D721Med (cell line): ENCODE measurements at regions not wholly inside any gene's neighbourhood (a gene's known extent, or its start where the extent isn't known, plus 50 kb on each side); places are given as distances from the start of the nearest gene placed in this dataset.

Experiments
- DNase-seq: peaks from one replicate; pipeline ENCODE4 v3.0.0; 2011; ENCODE audit warnings: low spot score; ENCODE audit not compliant: insufficient read length
- FAIRE-seq: peaks from 2 replicates; lab custom pipeline; 2011; peaks lifted over from hg19 to GRCh38; lab: Jason Lieb, UNC
- CTCF ChIP-seq: IDR thresholded peaks from 2 replicates; pipeline ENCODE4 v1.5.1; 2012; ENCODE audit warnings: mild to moderate bottlenecking, control low read depth; ENCODE audit not compliant: insufficient read depth; ENCODE audit errors: missing control alignments

GRCh38 chr2:105691947-105692390 lies 52.7 kb upstream of the NCK2 start:
- no peak for FAIRE-seq
- TF ChIP-seq CTCF, result no peak
- DNase-seq, result no peak

- no peak for FAIRE-seq
- no peak for TF ChIP-seq CTCF
- no peak for DNase-seq
Observed at GRCh38 chr2:105690566-105690965, 54.1 kb upstream of the NCK2 start.

- no peak for TF ChIP-seq CTCF
- no peak for FAIRE-seq
- no peak for DNase-seq
Observed at GRCh38 chr2:105689484-105689883, 55.2 kb upstream of the NCK2 start.

GRCh38 chr2:105688946-105689345 lies 55.8 kb upstream of the NCK2 start:
- TF ChIP-seq CTCF, result no peak
- FAIRE-seq (no peak), DNase-seq (no peak)

GRCh38 chr2:105686588-105686987 lies 58.1 kb upstream of the NCK2 start:
- no peak for DNase-seq
- no peak for TF ChIP-seq CTCF
- FAIRE-seq, result no peak

GRCh38 chr2:105683011-105683492 lies 61.7 kb upstream of the NCK2 start:
- TF ChIP-seq CTCF, result no peak
- DNase-seq (no peak), FAIRE-seq (no peak)

GRCh38 chr2:105682401-105682800 lies 62.3 kb upstream of the NCK2 start:
- DNase-seq (no peak), FAIRE-seq (no peak)
- TF ChIP-seq CTCF, result no peak
